Prostate gland (tissue), 2 donors: ENCODE measurements at regions not wholly inside any gene's neighbourhood (a gene's known extent, or its start where the extent isn't known, plus 50 kb on each side); places are given as distances from the start of the nearest gene placed in this dataset.

Experiments
- CTCF ChIP-seq, 4 experiments: fragments of 200-600 bp in 2 of 4; fragments of 450-650 bp in 2 of 4; sonication (generic) in 2 of 4; IDR thresholded peaks; 1 replicate in 3 of 4; 2 replicates in 1 of 4; pipeline ENCODE4 v1.5.1; 2016 to 2019; ENCODE audit warnings: antibody characterized with exemption in 4 of 4, mild to moderate bottlenecking in 2 of 4, moderate library complexity in 2 of 4
- POLR2A ChIP-seq: fragments of 450-650 bp; IDR thresholded peaks from one replicate; pipeline ENCODE4 v1.6.1; 2016; ENCODE audit warnings: antibody characterized with exemption, mild to moderate bottlenecking

- TF ChIP-seq CTCF (IDR thresholded peaks at IDR 0.05): no peak
- TF ChIP-seq POLR2A: no peak
Measured at GRCh38 chr4:81665649-81666048, 193.9 kb upstream of the RASGEF1B start.
